Medulla oblongata (tissue), 1 donor: ENCODE measurements at regions not wholly inside any gene's neighbourhood (a gene's known extent, or its start where the extent isn't known, plus 50 kb on each side); places are given as distances from the start of the nearest gene placed in this dataset.
"Not testable (repeated sequence)": the region's sequence is repeated elsewhere in the genome, so short reads cannot be mapped to it uniquely, and the experiment has no call there.

Experiments
- DNase-seq: peaks from one replicate; pipeline ENCODE4 v3.0.0-alpha.2; 2015; ENCODE audit errors: extremely low spot score

- no peak for DNase-seq
Observed at GRCh38 chr20:60097285-60097684, 139.1 kb downstream of the CDH26 start.

GRCh38 chr20:60100780-60101179, 142.6 kb downstream of the CDH26 start:
- DNase-seq, result no peak

- DNase-seq, result no peak
Observed at GRCh38 chr20:60101201-60101890, 143.1 kb downstream of the CDH26 start.

GRCh38 chr20:60101891-60102281, 143.7 kb downstream of the CDH26 start:
- DNase-seq, result no peak

- DNase-seq, result no peak
Observed at GRCh38 chr20:60102665-60103210, 144.5 kb downstream of the CDH26 start.

- no peak for DNase-seq
Observed at GRCh38 chr20:60104993-60105803, 147.0 kb downstream of the CDH26 start.

GRCh38 chr20:60106186-60106585, 148.0 kb downstream of the CDH26 start:
- DNase-seq, result not testable (repeated sequence)

GRCh38 chr20:60107621-60108390, 149.6 kb downstream of the CDH26 start:
- no peak for DNase-seq

GRCh38 chr20:60108397-60108796, 150.2 kb downstream of the CDH26 start:
- no peak for DNase-seq

GRCh38 chr20:60113024-60113724, 155.0 kb downstream of the CDH26 start:
- no peak for DNase-seq

GRCh38 chr20:60113771-60114170, 155.5 kb downstream of the CDH26 start:
- no peak for DNase-seq

- DNase-seq, result no peak
Observed at GRCh38 chr20:60115451-60115850, 157.2 kb downstream of the CDH26 start.

- DNase-seq, result no peak
Observed at GRCh38 chr20:60116128-60116909, 158.1 kb downstream of the CDH26 start.

- DNase-seq, result peak; percentile 8
Observed at GRCh38 chr20:60117065-60117464, 158.8 kb downstream of the CDH26 start.

GRCh38 chr20:60121903-60122302, 163.7 kb downstream of the CDH26 start:
- DNase-seq, result no peak

GRCh38 chr20:60122671-60123070, 164.4 kb downstream of the CDH26 start:
- no peak for DNase-seq

- no peak for DNase-seq
Observed at GRCh38 chr20:60123096-60123495, 164.9 kb downstream of the CDH26 start.

- no peak for DNase-seq
Observed at GRCh38 chr20:60123652-60124051, 165.4 kb downstream of the CDH26 start.

GRCh38 chr20:60124776-60125381, 166.7 kb downstream of the CDH26 start:
- no peak for DNase-seq

GRCh38 chr20:60125513-60125912, 167.3 kb downstream of the CDH26 start:
- DNase-seq, result no peak
